Ascending aorta (tissue), 2 donors: ENCODE measurements at regions not wholly inside any gene's neighbourhood (a gene's known extent, or its start where the extent isn't known, plus 50 kb on each side); places are given as distances from the start of the nearest gene placed in this dataset.
"Not testable (repeated sequence)": the region's sequence is repeated elsewhere in the genome, so short reads cannot be mapped to it uniquely, and the experiment has no call there.

ENCODE experiments used
- DNase-seq, 2 donors: peaks; one replicate each; pipeline ENCODE4 v3.0.0-alpha.2; 2019; ENCODE audit warnings: low spot score in 2 of 2
- H3K27ac ChIP-seq, 2 donors: fragments of 200-600 bp; sonication (generic); one replicate each; pipeline ENCODE4 v1.5.1; 2016 to 2017; ENCODE audit warnings: mild to moderate bottlenecking in 1 of 2
- H3K27me3 ChIP-seq: fragments of 200-600 bp; sonication (generic); one replicate; pipeline ENCODE4 v1.5.1; 2017
- H3K36me3 ChIP-seq, 2 donors: fragments of 200-600 bp; sonication (generic); one replicate each; pipeline ENCODE4 v1.5.1; 2016
- H3K4me1 ChIP-seq, 2 donors: fragments of 200-600 bp; sonication (generic); one replicate each; pipeline ENCODE4 v1.5.1; 2016 to 2017; ENCODE audit warnings: mild to moderate bottlenecking in 1 of 2
- H3K4me3 ChIP-seq, 2 donors: fragments of 200-600 bp; sonication (generic); one replicate each; pipeline ENCODE4 v1.5.1; 2016 to 2017; ENCODE audit warnings: mild to moderate bottlenecking in 1 of 2
- H3K9me3 ChIP-seq, 2 donors: fragments of 200-600 bp; sonication (generic); one replicate each; pipeline ENCODE4 v1.5.1; 2016
- intact Hi-C: fragments of 100-400 bp; cut with DNase I; formaldehyde crosslinking; loops from one replicate; pipeline ENCODE4 v1.15.1; 2023
- TF ChIP-seq, protein P1 (sequence below), 3 experiments: fragments of 200-600 bp in 2 of 3; fragments of 450-650 bp in 1 of 3; sonication (generic) in 2 of 3; IDR thresholded peaks; one replicate each; pipeline ENCODE4 v1.5.1; 2016 to 2019; ENCODE audit warnings: antibody characterized with exemption in 3 of 3, mild to moderate bottlenecking in 1 of 3, moderate library complexity in 1 of 3

DNA sequence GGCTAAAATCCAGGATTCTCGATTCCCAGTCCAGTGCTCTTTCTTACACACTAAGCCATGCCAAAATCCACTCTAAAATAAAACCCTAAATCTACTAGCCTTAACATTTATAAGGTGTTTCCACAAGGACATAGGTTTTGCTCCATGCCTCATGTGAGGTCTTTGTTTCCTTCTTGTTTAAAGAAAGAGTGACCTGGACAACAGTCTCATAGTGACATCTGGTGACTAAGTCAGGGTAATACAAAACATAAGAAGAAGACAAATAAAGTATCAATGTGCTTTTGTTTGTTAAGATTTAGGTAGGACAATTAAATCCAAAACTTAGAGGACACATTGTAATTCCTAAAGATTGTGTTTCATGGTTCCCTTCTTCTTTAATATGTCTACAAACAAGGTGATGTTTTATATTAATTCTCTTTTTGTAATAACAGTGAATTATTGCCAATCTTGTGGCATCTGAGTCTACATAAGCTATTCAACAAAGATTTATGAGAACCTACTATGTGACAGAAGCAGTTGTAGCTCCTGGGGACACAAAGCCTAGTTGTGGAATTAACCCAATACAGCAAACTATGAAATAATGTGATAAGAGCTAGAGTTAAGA lies 93.0 kb upstream of the TRIM77 start:
- H3K27me3 ChIP-seq, H3K36me3 ChIP-seq, H3K9me3 ChIP-seq, H3K4me3 ChIP-seq, DNase-seq, H3K4me1 ChIP-seq, H3K27ac ChIP-seq: not testable (repeated sequence)
- TF ChIP-seq, protein P1, sequence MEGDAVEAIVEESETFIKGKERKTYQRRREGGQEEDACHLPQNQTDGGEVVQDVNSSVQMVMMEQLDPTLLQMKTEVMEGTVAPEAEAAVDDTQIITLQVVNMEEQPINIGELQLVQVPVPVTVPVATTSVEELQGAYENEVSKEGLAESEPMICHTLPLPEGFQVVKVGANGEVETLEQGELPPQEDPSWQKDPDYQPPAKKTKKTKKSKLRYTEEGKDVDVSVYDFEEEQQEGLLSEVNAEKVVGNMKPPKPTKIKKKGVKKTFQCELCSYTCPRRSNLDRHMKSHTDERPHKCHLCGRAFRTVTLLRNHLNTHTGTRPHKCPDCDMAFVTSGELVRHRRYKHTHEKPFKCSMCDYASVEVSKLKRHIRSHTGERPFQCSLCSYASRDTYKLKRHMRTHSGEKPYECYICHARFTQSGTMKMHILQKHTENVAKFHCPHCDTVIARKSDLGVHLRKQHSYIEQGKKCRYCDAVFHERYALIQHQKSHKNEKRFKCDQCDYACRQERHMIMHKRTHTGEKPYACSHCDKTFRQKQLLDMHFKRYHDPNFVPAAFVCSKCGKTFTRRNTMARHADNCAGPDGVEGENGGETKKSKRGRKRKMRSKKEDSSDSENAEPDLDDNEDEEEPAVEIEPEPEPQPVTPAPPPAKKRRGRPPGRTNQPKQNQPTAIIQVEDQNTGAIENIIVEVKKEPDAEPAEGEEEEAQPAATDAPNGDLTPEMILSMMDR (IDR thresholded peaks at IDR 0.05): peak; percentile 42 to 61 (median 51)
- intact Hi-C loops: loop anchor here (10.0 kb wide), 1 partner anchor 172 kb away; no protein-coding TSS in a partner anchor

- H3K4me1 ChIP-seq, intact Hi-C loops, H3K9me3 ChIP-seq, H3K27me3 ChIP-seq, DNase-seq, H3K27ac ChIP-seq, H3K36me3 ChIP-seq, H3K4me3 ChIP-seq: not testable (repeated sequence)
These were observed 89.4 kb upstream of the TRIM77 start for GRCh38 chr11:89620721-89621120.

GRCh38 chr11:89625171-89625570 lies 84.9 kb upstream of the TRIM77 start:
- no peaks in the 10 kb centered on the region for H3K36me3 ChIP-seq
- TF ChIP-seq, protein P1 (IDR thresholded peaks at IDR 0.05): no peak
- no peaks in the 10 kb centered on the region for H3K9me3 ChIP-seq
- H3K4me1 ChIP-seq: no peaks in the 10 kb centered on the region
- intact Hi-C loops: no loop called here
- no peak overlapping the region for H3K4me3 ChIP-seq
- no peaks in the 10 kb centered on the region for H3K27me3 ChIP-seq
- no peak for DNase-seq
- no peak overlapping the region for H3K27ac ChIP-seq

DNA sequence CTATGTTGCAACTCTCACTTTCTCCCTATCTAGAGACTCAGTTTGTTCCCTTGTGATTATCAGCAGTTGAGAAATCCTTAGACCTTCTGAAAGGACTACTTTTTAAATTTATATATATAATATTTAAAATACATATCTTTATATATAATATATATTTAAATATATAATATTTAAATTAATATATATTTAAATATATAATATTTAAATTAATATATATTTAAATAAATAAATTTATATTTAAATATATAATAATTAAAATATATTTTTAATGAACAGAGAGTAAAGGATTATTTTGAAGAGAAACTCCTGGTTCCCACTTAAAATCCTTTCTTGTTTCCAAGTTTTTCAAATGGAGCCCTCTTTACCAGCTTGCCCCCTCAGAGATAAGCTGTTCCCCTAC lies 83.7 kb upstream of the TRIM77 start:
- H3K9me3 ChIP-seq: no peaks in the 10 kb centered on the region
- DNase-seq: no peak
- H3K36me3 ChIP-seq: no peaks in the 10 kb centered on the region
- no peaks in the 10 kb centered on the region for H3K4me1 ChIP-seq
- H3K27ac ChIP-seq: no peak overlapping the region
- no peak overlapping the region for H3K4me3 ChIP-seq
- TF ChIP-seq, protein P1 (IDR thresholded peaks at IDR 0.05): no peak
- intact Hi-C loops: no loop called here
- H3K27me3 ChIP-seq: no peaks in the 10 kb centered on the region

- H3K27me3 ChIP-seq, H3K36me3 ChIP-seq, DNase-seq, H3K4me3 ChIP-seq, H3K4me1 ChIP-seq, H3K27ac ChIP-seq, H3K9me3 ChIP-seq, intact Hi-C loops: not testable (repeated sequence)
These were observed 83.2 kb upstream of the TRIM77 start for GRCh38 chr11:89626881-89627280.

- no peaks in the 10 kb centered on the region for H3K27me3 ChIP-seq
- no peak overlapping the region for H3K27ac ChIP-seq
- no peaks in the 10 kb centered on the region for H3K36me3 ChIP-seq
- no peaks in the 10 kb centered on the region for H3K4me1 ChIP-seq
- no peak overlapping the region for H3K4me3 ChIP-seq
- intact Hi-C loops: no loop called here
- TF ChIP-seq, protein P1 (IDR thresholded peaks at IDR 0.05): no peak
- H3K9me3 ChIP-seq: no peaks in the 10 kb centered on the region
- DNase-seq: no peak
These were observed 76.9 kb upstream of the TRIM77 start for GRCh38 chr11:89633135-89633705.

DNA sequence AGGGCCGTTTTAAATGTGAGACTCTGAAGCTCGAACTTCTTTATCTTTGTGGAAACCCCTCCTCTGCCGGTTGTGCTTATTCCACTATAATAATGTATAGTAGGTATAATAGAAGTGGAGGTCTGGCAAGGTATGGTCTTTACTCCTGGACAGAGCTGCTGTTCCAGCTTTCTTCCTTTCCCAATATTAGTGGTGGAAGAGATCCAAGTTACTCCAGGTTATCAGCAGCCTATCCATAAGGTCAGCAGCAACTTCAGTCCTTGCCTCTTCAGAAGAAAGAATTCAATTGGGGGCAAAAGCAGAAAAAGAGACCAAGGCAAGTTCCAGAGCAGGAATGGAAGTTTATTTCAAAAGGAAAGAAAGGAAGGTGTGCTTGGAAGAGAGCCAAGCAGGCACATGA lies 69.3 kb upstream of the TRIM77 start:
- DNase-seq, H3K4me3 ChIP-seq, H3K27ac ChIP-seq, H3K36me3 ChIP-seq, H3K4me1 ChIP-seq, H3K9me3 ChIP-seq, intact Hi-C loops, H3K27me3 ChIP-seq: not testable (repeated sequence)

DNA sequence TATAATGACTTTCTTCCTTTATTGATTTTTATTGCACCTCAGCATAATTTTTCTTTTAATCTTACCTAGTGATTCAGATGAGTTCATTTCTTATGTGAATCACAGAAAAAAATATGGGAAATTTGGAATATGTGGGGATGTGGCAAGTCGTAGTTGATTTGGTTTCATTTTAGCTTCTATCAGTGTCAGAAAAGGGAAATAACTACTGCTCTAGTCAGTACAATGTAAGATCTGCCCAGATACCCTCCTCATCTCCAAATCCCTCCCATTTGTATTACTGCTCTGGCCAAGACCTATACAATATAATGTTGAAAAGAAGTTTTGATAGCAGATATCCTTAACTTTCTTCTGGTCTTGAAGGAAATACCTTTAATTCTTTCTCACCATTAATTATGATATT lies 61.9 kb upstream of the TRIM77 start:
- not testable (repeated sequence) for DNase-seq, H3K9me3 ChIP-seq

DNA sequence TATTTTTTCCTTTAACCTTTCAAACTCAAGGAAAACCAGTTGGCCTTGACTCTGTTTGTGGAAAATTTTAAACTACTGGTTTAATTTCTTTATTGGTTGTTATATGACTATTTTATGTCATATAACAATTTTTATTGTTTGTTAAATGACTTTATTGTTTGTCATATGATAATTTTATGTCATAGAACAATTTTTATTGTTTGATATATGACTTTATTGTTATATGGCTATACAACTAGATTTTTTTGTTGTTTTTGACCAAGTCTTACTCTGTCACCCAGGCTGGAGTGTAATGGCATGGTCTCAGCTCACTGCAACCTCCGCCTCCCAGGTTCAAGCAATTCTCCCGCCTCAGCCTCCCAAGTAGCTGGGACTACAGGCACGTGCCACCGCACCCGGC lies 61.1 kb upstream of the TRIM77 start:
- H3K27ac ChIP-seq, H3K4me3 ChIP-seq, DNase-seq, H3K9me3 ChIP-seq, H3K27me3 ChIP-seq, H3K36me3 ChIP-seq, intact Hi-C loops, H3K4me1 ChIP-seq: not testable (repeated sequence)

More for the DNA sequence above, 61.9 kb upstream of the TRIM77 start:
- H3K4me3 ChIP-seq, H3K36me3 ChIP-seq, intact Hi-C loops, H3K4me1 ChIP-seq, H3K27ac ChIP-seq, H3K27me3 ChIP-seq: not testable (repeated sequence)

- H3K36me3 ChIP-seq, H3K27me3 ChIP-seq, DNase-seq, H3K9me3 ChIP-seq, H3K4me1 ChIP-seq, H3K27ac ChIP-seq, intact Hi-C loops, H3K4me3 ChIP-seq: not testable (repeated sequence)
These were observed 55.4 kb upstream of the TRIM77 start for GRCh38 chr11:89654669-89655068.
